Neural crest cell (in vitro differentiated cells): ENCODE measurements at regions not wholly inside any gene's neighbourhood (a gene's known extent, or its start where the extent isn't known, plus 50 kb on each side); places are given as distances from the start of the nearest gene placed in this dataset.

Source experiments
- DNase-seq: peaks from one replicate; pipeline ENCODE4 v3.0.0; 2021; ENCODE audit warnings: low read depth, mixed read lengths, low spot score
- H3K27ac Mint-ChIP-seq: one replicate; pipeline ENCODE4 v1.8.0; 2021; ENCODE audit warnings: mild to moderate bottlenecking, mixed read lengths; ENCODE audit not compliant: unreplicated experiment
- H3K27me3 Mint-ChIP-seq: 2 replicates; pipeline ENCODE4 v1.8.0; 2021; ENCODE audit warnings: low read depth, mild to moderate bottlenecking, mixed read lengths
- H3K36me3 Mint-ChIP-seq: 2 replicates; pipeline ENCODE4 v1.8.0; 2021; ENCODE audit warnings: low read depth, mild to moderate bottlenecking, mixed read lengths
- H3K4me1 Mint-ChIP-seq: 2 replicates; pipeline ENCODE4 v1.8.0; 2021; ENCODE audit warnings: mixed read lengths
- H3K4me3 Mint-ChIP-seq: one replicate; pipeline ENCODE4 v1.8.0; 2021; ENCODE audit warnings: mild to moderate bottlenecking, mixed read lengths
- H3K9me3 Mint-ChIP-seq: 2 replicates; pipeline ENCODE4 v1.8.0; 2021; ENCODE audit warnings: mixed read lengths
- TF ChIP-seq, protein P1 (sequence below): fragments of 200-600 bp; sonication (generic); conservative IDR thresholded peaks from 2 replicates; pipeline ENCODE4 v1.5.0; 2021; ENCODE audit warnings: antibody characterized with exemption, mild to moderate bottlenecking

GRCh38 chr13:65064967-65065366, 2165.2 kb downstream of the PCDH9 start:
- H3K36me3 Mint-ChIP-seq = no peaks in the 10 kb centered on the region
- DNase-seq = no peak
- no peak overlapping the region for H3K4me3 Mint-ChIP-seq
- H3K27ac Mint-ChIP-seq = no peak overlapping the region
- TF ChIP-seq, protein P1, sequence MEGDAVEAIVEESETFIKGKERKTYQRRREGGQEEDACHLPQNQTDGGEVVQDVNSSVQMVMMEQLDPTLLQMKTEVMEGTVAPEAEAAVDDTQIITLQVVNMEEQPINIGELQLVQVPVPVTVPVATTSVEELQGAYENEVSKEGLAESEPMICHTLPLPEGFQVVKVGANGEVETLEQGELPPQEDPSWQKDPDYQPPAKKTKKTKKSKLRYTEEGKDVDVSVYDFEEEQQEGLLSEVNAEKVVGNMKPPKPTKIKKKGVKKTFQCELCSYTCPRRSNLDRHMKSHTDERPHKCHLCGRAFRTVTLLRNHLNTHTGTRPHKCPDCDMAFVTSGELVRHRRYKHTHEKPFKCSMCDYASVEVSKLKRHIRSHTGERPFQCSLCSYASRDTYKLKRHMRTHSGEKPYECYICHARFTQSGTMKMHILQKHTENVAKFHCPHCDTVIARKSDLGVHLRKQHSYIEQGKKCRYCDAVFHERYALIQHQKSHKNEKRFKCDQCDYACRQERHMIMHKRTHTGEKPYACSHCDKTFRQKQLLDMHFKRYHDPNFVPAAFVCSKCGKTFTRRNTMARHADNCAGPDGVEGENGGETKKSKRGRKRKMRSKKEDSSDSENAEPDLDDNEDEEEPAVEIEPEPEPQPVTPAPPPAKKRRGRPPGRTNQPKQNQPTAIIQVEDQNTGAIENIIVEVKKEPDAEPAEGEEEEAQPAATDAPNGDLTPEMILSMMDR = no peak
- H3K4me1 Mint-ChIP-seq = no peaks in the 10 kb centered on the region
- no peaks in the 10 kb centered on the region for H3K9me3 Mint-ChIP-seq
- H3K27me3 Mint-ChIP-seq = no peaks in the 10 kb centered on the region

DNA sequence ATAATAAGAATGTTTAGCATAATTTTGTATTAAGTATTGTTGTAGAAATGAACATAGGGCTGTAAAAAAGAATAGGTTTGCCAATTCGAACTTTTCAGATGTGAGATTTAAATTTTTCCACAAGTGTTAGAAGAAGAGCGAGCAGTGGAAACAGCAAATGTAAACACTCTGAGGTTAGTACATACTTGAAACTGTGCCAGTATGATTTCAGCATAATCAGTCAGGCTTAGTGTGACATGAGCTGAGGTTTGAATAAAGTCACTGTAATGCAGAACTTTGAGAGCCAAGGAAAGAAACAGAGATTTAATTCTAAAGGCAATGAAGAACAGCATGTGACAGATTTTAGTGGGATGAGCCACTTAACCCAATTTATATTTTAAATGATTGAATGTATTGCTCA, 2166.4 kb downstream of the PCDH9 start:
- Mint-ChIP-seq H3K4me3 (no peak overlapping the region), H3K27ac (no peak overlapping the region)

DNA sequence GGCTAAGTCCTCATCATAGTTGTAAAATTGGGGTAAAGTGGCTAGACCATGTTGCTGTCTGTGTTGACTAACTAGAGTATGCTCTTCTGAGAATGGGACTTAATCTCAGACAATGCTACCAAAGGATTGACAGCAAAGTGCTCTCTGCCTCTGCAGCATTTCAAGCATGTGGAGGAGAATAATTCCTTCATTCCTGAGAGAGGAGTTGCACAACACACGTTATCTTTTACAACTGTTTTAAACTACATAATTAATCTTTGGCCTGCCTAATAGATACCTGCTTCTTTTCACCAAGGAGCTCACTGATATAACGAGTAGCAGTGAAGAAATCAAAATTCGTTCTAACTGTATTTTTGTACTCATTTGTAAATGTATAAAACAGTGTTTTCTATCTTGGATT, 2172.2 kb downstream of the PCDH9 start:
- H3K4me1 Mint-ChIP-seq = no peaks in the 10 kb centered on the region
- no peak overlapping the region for H3K27ac Mint-ChIP-seq
- no peaks in the 10 kb centered on the region for H3K27me3 Mint-ChIP-seq
- no peak overlapping the region for H3K4me3 Mint-ChIP-seq
- no peaks in the 10 kb centered on the region for H3K36me3 Mint-ChIP-seq
- peaks cover 5% of the 10 kb centered on the region for H3K9me3 Mint-ChIP-seq
- no peak for DNase-seq
- TF ChIP-seq, protein P1 = no peak

More for the DNA sequence above, 2166.4 kb downstream of the PCDH9 start:
- TF ChIP-seq, protein P1 = no peak
- Mint-ChIP-seq H3K4me1 (no peaks in the 10 kb centered on the region), H3K27me3 (no peaks in the 10 kb centered on the region), H3K36me3 (no peaks in the 10 kb centered on the region), H3K9me3 (no peaks in the 10 kb centered on the region)
- DNase-seq = no peak

DNA sequence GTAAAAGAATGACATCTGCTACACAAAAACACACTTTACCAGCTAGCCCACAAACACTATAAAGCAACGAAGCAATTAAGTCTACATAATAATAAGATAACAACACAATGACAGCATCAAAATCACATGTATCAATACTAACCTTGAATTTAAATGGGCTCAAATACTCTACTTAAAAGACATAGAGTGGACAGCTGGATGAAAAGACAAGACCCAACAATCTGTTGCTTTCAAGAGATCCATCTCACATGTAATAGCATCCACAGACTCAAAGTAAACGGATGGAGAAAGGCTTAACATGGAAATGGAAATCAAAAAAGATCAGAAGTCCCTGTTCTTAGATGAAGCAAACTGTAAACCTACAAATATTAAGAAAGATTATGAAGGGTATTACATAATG, 2175.9 kb downstream of the PCDH9 start:
- no peaks in the 10 kb centered on the region for H3K36me3 Mint-ChIP-seq
- TF ChIP-seq, protein P1 = no peak
- H3K27ac Mint-ChIP-seq = no peak overlapping the region
- H3K27me3 Mint-ChIP-seq = no peaks in the 10 kb centered on the region
- no peaks in the 10 kb centered on the region for H3K4me1 Mint-ChIP-seq
- H3K9me3 Mint-ChIP-seq = peaks cover 5% of the 10 kb centered on the region
- DNase-seq = no peak
- no peak overlapping the region for H3K4me3 Mint-ChIP-seq

DNA sequence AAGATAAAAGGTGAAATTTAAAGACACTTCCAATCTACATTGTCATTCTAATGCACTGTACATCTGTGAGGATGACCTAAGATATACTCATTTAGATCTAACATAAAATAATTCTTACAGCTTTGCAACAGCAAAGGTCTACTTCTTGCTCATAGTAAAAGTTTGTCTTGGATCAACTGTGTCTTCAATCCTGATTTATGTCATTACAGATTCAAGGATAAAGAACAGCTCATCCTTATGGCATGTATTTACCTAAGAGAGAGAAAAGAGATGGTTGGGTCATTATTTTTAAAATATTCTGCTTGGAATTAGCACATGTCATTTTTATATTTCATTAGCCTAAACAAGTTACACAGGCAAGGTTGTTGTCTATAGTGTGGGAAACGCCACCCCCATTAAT, 2193.1 kb downstream of the PCDH9 start:
- no peak for DNase-seq
- Mint-ChIP-seq H3K27me3 (no peaks in the 10 kb centered on the region), H3K4me3 (no peak overlapping the region), H3K9me3 (peaks cover 8% of the 10 kb centered on the region), H3K36me3 (no peaks in the 10 kb centered on the region), H3K4me1 (no peaks in the 10 kb centered on the region), H3K27ac (no peak overlapping the region)
- TF ChIP-seq, protein P1 = no peak

GRCh38 chr13:65035302-65035701, 2194.8 kb downstream of the PCDH9 start:
- Mint-ChIP-seq H3K4me3 (no peak overlapping the region), H3K36me3 (no peaks in the 10 kb centered on the region), H3K27me3 (no peaks in the 10 kb centered on the region), H3K4me1 (no peaks in the 10 kb centered on the region), H3K27ac (no peak overlapping the region), H3K9me3 (peaks cover 8% of the 10 kb centered on the region)
- DNase-seq = no peak
- TF ChIP-seq, protein P1 = no peak
